HG02870 (cell line): ENCODE measurements at regions not wholly inside any gene's neighbourhood (a gene's known extent, or its start where the extent isn't known, plus 50 kb on each side); places are given as distances from the start of the nearest gene placed in this dataset.
A peak's percentile ranks its signal among the peaks of the same experiment; 100 is the strongest.

Source experiments
- ATAC-seq: cut with Tn5 transposase; IDR thresholded peaks from one replicate; pipeline ENCODE4 v1.9.1; 2021; ENCODE audit warnings: mild to moderate bottlenecking, moderate library complexity; ENCODE audit not compliant: unreplicated experiment

DNA sequence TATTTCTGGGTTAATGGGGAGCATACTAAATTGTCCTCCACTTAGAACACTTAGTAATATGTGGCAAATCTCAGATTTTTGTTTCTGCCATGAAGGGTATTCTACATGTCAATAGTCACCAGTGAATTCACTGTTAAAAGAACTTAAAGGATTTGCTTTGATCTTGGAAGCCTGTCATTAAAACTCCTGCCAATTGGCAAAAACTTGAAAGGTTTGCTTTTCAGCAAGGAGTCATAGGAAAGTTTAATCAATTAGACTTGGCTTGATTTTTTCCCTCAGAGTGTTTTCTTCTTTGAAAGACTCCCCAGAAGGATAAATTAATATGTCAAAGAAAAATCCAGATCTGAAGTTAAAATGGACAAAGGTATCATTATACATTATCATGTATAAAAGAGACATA is 671.9 kb upstream of the PKDCC start:
- ATAC-seq, result no peak

DNA sequence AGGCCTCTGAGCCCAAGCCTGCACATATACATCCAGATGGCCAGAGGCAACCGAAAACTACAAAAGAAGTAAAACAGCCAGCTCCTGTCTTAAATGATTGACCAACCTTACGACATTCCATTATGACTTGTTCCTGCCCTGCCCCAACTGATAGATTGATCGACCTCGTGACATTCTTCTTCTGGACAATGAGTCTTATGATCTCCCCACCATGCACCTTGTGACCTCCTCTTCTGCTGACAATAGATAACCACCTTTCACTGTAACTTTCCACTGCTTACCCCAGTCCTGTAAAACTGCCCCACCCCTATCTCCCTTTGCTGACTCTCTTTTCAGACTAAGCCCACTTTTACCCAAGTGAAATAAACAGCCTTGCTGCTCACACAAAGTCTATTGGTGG is 670.0 kb upstream of the PKDCC start:
- no peak for ATAC-seq

DNA sequence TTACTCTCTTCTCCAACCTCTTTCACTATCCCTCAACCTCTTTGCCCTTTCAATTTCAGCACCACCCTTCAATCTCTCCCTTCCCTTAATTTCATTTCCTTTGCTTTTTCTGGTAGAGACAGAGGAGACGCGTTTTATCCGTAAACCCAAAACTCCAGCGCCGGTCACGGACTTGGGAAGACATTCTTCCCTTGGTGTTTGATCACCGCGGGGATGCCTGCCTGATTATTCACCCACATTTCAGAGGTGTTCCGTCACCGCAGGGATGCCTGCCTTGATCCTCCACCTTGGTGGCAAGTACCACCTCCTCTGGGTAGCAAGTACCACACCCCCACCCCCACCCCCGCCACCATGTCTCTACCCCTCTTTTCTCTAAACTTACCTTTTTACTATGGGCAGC is 669.4 kb upstream of the PKDCC start:
- ATAC-seq, result no peak

DNA sequence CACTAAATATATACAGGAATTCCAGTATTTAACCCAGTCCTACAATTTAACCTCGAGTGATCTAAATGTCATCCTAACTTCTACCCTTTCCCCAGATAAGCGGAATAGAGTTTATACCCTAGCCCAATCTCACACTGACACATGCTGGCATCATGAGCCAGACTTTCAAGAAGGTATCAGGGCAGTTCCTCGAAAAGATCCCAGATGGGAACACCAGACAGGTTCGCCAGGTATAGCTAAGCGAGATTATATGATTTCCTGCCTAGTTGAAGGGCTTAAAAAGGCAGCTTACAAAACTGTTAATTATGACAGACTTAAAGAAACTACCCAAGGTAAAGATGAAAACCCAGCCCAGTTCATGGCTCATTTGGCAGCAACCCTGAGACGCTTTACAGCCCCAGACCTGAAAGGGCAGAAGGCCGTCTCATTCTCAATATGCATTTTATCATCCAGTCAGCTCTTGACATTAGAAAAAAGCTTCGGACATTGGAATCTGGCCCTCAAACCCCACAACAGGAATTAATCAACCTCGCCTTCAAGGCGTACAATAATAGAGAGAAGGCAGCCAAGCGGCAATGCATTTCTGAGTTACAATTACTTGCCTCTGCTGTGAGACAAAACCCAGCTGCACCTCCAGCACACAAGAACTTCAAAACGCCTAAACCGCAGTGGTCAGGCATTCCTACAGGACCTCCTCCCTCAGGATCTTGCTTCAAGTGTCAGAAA is 668.2 kb upstream of the PKDCC start:
- no peak for ATAC-seq

DNA sequence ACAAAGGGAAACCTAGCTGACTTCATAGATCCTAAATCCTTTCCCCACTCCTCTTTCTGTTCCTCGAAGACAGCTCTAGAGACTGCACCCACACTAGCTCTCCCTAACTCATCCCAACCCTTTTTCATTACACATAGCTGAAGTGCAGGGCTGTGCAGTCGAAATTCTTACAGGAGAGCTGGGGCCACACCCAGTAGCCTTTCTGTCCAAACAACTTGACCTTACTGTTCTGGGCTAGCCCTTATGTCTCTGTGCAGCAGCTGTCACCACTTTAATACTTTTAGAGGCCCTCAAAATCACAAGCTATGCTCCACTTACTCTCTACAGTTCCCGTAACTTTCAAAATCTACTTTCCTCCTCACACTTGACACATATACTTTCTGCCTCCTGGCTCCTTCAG is 666.1 kb upstream of the PKDCC start:
- no peak for ATAC-seq

DNA sequence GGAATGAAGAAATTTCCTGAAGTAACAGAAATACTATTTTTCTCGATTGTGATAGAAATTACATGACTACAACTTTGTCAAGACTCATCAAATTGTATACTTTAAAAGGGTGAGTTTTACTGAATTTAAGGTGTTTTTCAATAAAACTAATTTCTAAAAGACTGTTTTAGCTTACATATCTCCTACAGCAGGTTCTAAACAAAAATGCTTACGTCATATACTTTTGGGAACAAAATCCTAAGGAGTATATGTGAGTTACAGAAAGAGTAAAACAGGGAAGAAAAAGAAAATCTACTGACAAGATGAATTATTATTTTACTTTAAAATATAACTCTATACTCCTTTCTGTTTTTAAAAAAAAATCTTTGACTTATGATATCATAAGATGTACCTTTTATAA is 660.3 kb upstream of the PKDCC start:
- no peak for ATAC-seq

DNA sequence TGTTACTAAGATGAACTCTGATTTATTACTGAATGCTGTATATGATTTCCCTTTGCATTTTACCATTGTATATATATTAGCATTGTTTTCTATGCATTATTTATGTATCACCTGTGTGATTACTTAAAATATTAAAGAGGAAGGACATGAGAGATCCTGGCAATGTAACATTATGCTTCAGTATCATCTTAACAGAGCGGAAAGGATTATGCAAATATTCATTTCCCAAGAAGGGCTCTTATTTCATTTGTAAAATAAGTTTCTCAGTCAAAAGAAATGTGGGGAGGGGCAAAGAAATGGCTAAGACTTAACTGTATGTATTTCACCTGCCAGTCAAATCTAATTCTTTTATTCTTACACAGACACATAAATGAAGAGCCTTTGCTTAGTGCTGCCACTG is 654.2 kb upstream of the PKDCC start:
- ATAC-seq, result no peak

DNA sequence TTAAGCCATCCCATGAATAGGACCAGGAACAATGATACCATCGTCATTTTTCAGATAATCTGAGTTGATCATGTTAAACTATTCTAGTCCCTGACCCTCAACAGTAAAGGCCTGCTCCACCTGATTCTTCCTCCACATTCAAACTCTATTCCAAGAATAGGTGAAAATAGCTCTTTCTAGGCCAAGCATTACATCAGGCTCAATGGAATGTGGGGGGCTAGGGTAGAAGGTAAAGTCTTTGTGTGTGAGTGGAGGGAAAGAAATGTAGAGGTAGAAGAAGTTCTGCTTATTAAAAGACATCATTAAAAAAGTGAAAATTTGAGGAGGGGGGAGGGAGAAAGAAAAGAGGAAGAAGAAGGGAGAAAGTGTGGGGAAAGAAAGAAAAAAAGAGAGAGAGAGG is 653.3 kb upstream of the PKDCC start:
- ATAC-seq, result no peak

DNA sequence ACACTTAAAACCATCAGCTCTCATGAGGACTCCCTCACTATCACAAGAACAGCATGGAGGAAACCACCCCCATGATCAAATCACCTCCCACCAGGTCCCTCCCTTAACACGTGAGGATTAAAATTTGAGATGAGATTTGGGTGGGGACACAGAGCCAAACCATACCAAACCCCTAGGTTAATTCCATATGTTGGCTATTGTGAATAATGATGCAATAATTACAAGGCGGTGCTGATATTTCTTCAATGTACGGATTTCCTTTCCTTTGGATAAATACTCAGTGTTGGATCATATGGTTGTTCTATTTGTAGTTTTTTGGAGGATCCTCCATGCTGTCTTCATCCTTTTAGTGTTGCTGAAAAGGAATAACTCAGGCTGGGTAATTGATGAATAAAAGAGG is 652.1 kb upstream of the PKDCC start:
- no peak for ATAC-seq

DNA sequence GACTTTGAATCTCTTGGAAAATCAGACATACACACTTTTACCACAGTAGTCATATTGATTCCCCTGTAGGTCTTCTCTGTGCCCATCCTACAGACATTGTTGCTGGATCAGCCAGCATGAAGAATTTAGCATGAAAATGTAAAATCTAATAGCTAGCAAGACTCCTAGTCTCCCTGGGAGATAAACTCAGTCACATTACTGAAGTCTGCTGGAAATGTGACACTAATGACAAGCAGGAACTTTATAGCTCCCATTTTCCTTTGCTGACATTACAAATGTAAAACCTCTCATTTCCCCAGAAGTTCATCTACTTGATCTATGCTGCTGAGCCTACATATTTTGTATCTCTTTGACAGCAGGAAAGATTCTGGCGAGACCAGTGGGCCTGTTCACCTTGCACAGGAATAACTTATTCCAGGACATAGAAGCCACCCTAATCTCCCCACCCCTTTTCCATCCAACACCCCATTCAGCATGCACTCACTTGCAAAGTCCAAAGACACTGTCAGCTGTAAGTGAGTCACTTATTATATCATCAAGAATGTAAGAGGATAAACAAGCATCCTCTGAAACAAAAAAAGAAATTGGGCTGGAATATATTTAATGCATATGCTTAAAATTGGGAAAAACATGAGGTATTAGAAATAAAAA is 648.3 kb upstream of the PKDCC start:
- ATAC-seq, result no peak

DNA sequence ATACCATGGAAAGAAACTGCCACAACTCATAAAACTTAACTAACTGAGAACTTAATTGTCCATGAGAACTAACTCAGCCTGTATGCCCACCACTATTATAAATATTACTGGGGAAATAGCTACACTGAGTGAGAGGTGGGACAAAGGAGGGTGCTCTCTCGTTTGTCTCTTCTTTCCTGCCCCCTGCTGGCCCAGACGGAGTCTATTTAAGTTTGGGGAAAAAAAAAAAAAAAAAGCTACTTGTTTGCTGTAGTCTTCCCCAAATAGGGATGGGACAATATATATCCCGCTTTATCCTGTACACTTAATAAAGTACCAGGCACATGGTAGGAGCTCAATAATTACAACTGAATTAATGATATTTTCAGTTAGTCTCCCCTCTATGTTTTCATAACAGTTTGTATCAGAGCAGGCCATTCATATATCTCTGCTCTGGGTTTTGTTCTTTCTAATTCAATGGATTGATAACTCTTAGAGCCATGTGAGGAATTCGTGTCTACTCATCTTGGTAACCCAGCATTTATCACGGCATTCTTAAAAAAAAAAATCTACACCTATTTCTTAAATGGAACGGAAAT is 647.6 kb upstream of the PKDCC start:
- no peak for ATAC-seq

DNA sequence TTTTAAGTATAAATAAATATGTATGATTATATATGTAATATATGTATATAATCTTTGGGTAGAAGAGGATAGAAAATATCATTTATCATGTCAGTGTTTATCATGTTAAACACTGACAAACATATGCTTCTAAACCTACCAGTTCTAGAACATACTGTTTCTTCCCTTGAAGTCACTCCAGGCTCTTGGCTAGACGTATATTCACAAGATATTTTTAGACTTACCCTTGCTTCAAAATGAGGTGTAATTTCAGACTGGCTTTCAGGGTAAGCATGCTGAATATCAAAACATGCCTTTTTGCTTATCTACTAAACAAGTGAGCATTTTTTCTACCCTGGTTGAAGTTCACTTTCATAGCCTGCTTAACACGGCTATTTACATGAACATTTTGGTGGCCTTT is 642.4 kb upstream of the PKDCC start:
- no peak for ATAC-seq

DNA sequence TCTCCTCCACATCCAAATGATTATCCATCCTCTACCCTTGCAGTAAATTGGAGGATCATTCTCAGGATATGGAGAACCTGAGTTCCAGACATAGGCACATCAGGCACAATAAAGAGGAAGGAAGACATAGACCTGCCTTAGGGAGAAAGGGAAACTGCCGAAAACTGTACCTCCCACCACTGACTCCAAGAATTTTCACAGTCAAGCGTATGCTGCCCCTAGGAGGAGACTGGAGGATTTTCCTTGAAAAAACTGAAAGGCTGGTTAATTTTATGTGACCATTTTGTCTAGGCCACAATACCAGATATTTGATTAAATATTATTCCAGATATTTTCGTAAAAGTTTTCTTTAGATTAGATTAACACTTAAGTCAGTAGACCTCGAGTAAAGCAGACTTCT is 638.5 kb upstream of the PKDCC start:
- ATAC-seq, result no peak

DNA sequence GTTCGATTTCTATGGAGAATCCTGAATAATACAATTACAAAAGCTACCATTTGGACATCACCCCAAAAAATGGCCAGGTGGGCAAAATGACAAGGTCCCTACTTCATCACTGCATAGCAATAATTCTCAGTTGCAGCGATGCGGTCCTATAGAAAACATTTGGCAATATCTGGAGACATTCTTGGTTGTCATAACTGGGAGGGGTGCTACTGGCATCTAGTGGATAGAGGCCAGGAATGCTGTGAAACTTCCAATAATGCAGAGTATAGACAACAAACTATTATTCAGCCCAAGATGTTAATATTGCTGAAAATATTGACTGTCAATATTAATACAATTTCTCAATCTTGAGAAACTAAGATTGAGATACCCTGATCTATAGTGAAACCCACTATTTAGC is 637.8 kb upstream of the PKDCC start:
- no peak for ATAC-seq

DNA sequence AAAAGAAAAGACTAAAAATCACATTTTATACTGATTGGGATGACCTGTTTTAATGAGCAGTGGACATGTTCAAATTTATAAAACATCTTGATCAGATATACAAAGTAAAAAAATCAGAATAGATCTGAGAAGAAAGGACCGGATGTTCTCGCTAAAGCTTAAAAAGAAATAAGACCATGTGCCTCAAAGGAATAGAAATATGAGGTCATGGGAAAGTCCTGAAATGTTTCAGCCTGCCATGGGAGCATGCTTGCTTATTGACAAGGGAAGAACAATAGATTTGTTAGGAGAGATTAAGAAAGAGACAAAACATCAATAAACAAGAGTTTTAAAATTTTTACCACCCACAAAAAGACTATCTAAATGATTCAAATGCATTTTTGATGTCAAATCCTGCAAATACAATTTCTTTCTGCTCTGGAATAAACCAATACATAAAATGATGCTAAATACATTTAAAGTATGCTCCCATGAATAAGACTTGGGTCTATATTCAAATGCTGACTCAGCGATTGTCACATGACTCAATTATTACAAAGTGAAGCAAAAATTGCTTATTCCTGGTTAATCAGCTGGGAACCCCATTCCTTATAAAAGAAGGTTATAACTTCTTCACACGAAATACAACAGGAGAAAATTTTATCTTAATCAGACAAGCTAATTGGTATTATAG is 633.9 kb upstream of the PKDCC start:
- ATAC-seq, result no peak

DNA sequence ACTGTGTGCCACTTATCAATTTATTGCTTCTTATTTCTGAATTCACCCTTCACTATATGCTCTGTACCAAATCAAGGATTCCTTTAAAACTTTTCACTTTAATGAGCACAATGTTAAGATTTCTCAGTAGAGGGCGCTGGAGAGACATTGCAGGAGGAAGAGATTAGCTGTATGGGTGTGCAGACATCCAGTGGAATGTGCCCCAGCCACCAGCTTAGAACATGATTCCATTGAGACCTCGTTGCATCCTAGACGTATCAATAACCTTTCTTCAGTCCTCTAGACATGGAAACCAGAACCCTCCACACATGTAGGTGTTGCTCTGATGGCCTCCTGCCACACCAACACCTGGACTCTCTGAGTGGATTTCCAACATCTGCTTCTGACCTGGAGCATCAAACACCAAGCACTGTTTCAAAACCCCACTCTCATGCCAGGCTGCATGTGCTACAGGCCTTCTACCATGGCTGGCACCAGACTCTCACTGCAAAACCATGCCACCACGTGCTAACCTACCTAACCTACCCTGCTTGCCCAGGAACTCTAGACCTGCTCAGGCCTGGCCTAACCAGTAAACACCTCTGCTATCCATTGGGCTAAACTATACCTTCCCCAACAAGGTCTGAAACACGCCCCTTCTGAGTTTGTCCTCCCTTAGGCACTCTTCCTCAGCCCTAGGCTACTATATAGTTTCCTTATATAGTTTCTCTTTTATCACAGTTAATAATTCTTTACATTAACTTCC is 633.2 kb upstream of the PKDCC start:
- peak; percentile 60 for ATAC-seq

DNA sequence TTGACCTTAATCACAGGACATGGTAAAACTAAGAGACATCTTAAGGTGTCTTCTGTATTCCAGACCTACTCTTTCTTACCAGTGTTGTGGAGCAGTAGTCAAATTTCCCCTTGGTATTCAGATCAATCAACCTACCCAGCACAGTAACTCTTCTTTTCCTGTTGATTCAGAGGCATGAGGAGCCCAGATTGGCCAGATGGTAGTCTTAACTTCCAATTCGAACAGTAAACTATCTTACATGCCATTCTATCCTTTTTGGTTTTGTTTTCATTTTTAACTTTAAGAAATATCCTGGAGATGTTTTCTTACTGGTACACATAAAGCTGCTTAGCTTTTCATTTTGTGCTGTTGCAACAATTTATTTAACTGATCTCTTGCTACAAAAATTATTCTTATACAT is 630.3 kb upstream of the PKDCC start:
- no peak for ATAC-seq

DNA sequence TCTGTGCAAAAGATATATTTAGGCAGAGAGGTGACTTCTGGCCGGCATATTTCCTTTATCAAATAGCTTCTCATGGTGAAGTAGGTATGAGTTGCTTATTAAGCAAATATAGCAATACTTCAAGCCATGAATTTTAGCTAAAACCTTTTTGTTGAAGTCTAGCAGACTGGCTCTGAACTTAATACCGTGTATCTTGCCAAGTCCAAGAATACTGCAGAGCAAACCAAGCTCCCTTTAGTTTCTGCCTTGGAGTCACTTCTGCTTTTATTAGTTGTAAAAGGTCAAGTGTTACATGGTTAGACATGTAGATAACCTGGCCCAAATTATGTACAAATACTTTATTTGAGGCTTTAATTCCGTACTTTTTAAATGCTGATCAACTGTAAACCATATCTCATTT is 627.6 kb upstream of the PKDCC start:
- ATAC-seq, result no peak

DNA sequence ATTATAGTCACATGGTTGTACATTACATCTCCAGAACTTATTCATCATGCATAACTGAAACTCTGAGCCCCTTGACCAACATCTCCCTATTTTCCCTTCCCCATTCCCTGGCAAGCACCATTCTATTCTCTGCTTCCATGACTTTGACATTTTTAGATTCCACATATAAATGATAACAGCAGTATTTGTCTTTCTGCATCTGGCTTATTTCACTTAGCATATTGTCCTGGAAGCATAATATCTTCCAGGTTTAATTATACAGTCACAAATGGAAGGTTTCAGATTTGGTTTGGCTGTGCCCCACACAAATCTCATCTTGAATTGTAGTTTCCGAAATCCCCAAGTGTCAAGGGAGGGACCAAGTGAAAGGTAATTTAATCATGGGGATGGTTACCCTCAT is 626.9 kb upstream of the PKDCC start:
- no peak for ATAC-seq

DNA sequence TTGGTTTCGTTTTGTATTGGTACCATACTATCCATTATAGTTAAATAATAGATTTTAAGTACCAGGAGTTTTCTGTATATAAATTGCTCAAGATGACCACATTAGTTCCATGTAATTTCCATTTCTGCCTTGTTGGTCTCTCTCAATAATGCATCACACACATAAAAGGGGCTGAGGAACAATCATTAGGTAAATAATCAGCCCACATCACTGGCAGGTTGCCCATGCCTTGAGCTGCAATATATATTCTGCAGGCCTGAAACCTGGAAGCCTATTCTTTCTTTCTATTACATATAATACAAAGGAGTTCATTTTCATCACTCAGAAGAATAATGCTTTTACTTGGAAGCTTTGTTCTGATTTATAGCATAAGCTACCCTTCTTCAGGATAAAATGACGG is 616.1 kb upstream of the PKDCC start:
- no peak for ATAC-seq

DNA sequence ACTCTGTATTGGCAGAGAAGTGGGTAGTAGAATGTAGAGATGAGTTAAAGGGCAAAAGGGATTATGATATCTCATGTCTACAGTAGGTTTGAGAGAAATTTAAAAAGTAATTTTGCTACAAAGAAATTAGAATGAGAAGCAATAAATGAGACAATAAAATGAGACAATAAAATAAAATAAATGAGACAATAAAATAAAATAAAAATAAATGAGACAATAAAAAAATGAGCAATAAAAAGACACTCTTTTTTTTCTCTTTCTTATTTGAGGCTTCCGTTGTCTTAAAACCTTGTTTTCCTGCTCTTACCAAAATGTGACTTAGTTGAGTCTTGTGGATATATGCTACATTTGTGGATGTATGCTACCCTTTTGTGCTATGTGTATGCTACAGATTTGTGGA is 615.4 kb upstream of the PKDCC start:
- no peak for ATAC-seq
